ENCODE measurements at regions not wholly inside any gene's neighbourhood (a gene's known extent, or its start where the extent isn't known, plus 50 kb on each side); places are given as distances from the start of the nearest gene placed in this dataset.

- H3K9ac ChIP-seq: no peak overlapping the region
- no peak for TF ChIP-seq CTCF (IDR thresholded peaks at IDR 0.05)
- no peak overlapping the region for H3K27ac ChIP-seq
- no peaks in the 10 kb centered on the region for H3K27me3 ChIP-seq (ENCODE audit: control insufficient read depth, insufficient read depth, low read length)
- H3K4me3 ChIP-seq (ENCODE audit: low read depth, low read length): no peak overlapping the region
- no peaks in the 10 kb centered on the region for H3K36me3 ChIP-seq (ENCODE audit: control insufficient read depth, insufficient read depth, low read length)
- H3K9me3 ChIP-seq (ENCODE audit: control insufficient read depth, low read length): no peaks in the 10 kb centered on the region
- H2AFZ ChIP-seq: no peak overlapping the region
- no peaks in the 10 kb centered on the region for H3K79me2 ChIP-seq
- no peak overlapping the region for H3K4me2 ChIP-seq (ENCODE audit: low read length)
- no peaks in the 10 kb centered on the region for H3K4me1 ChIP-seq
Measured at GRCh38 chr17:36877771-36878170, 59.5 kb upstream of the LHX1 start.

GRCh38 chr17:36878216-36878615 lies 59.1 kb upstream of the LHX1 start:
- Histone ChIP-seq H3K9ac (no peak overlapping the region), H3K9me3 (ENCODE audit: control insufficient read depth, low read length) (no peaks in the 10 kb centered on the region), H3K4me1 (no peaks in the 10 kb centered on the region), H3K4me3 (ENCODE audit: low read depth, low read length) (no peak overlapping the region), H3K4me2 (ENCODE audit: low read length) (no peak overlapping the region), H2AFZ (no peak overlapping the region), H3K27me3 (ENCODE audit: control insufficient read depth, insufficient read depth, low read length) (no peaks in the 10 kb centered on the region), H3K36me3 (ENCODE audit: control insufficient read depth, insufficient read depth, low read length) (no peaks in the 10 kb centered on the region), H3K27ac (no peak overlapping the region), H3K79me2 (no peaks in the 10 kb centered on the region)
- no peak for TF ChIP-seq CTCF (IDR thresholded peaks at IDR 0.05)

GRCh38 chr17:36879027-36879426 lies 58.2 kb upstream of the LHX1 start:
- no peak overlapping the region for H3K4me2 ChIP-seq (ENCODE audit: low read length)
- H3K9me3 ChIP-seq (ENCODE audit: control insufficient read depth, low read length): no peaks in the 10 kb centered on the region
- H3K36me3 ChIP-seq (ENCODE audit: control insufficient read depth, insufficient read depth, low read length): no peaks in the 10 kb centered on the region
- TF ChIP-seq CTCF (IDR thresholded peaks at IDR 0.05): no peak
- H3K27ac ChIP-seq: no peak overlapping the region
- no peak overlapping the region for H2AFZ ChIP-seq
- no peak overlapping the region for H3K4me3 ChIP-seq (ENCODE audit: low read depth, low read length)
- no peaks in the 10 kb centered on the region for H3K79me2 ChIP-seq
- H3K27me3 ChIP-seq (ENCODE audit: control insufficient read depth, insufficient read depth, low read length): no peaks in the 10 kb centered on the region
- no peak overlapping the region for H3K9ac ChIP-seq
- H3K4me1 ChIP-seq: no peaks in the 10 kb centered on the region

GRCh38 chr17:36879624-36880131 lies 57.6 kb upstream of the LHX1 start:
- Histone ChIP-seq H3K9me3 (ENCODE audit: control insufficient read depth, low read length) (no peaks in the 10 kb centered on the region), H3K9ac (no peak overlapping the region), H3K27ac (no peak overlapping the region), H3K4me1 (no peaks in the 10 kb centered on the region), H3K36me3 (ENCODE audit: control insufficient read depth, insufficient read depth, low read length) (no peaks in the 10 kb centered on the region), H3K4me2 (ENCODE audit: low read length) (no peak overlapping the region), H3K27me3 (ENCODE audit: control insufficient read depth, insufficient read depth, low read length) (no peaks in the 10 kb centered on the region), H2AFZ (no peak overlapping the region), H3K79me2 (no peaks in the 10 kb centered on the region), H3K4me3 (ENCODE audit: low read depth, low read length) (no peak overlapping the region)
- TF ChIP-seq CTCF (IDR thresholded peaks at IDR 0.05): no peak

- Histone ChIP-seq H3K4me1 (no peaks in the 10 kb centered on the region), H3K79me2 (no peaks in the 10 kb centered on the region), H3K4me2 (ENCODE audit: low read length) (no peak overlapping the region), H3K9me3 (ENCODE audit: control insufficient read depth, low read length) (no peaks in the 10 kb centered on the region), H3K27ac (no peak overlapping the region), H3K4me3 (ENCODE audit: low read depth, low read length) (no peak overlapping the region), H3K36me3 (ENCODE audit: control insufficient read depth, insufficient read depth, low read length) (no peaks in the 10 kb centered on the region), H3K9ac (no peak overlapping the region), H3K27me3 (ENCODE audit: control insufficient read depth, insufficient read depth, low read length) (no peaks in the 10 kb centered on the region), H2AFZ (no peak overlapping the region)
- TF ChIP-seq CTCF (IDR thresholded peaks at IDR 0.05): no peak
Measured at GRCh38 chr17:36880268-36880905, 56.9 kb upstream of the LHX1 start.
